Nephron progenitor cell (in vitro differentiated cells): ENCODE measurements at regions not wholly inside any gene's neighbourhood (a gene's known extent, or its start where the extent isn't known, plus 50 kb on each side); places are given as distances from the start of the nearest gene placed in this dataset.

Experiments
- DNase-seq: peaks from one replicate; pipeline ENCODE4 v3.0.0; 2021
- H3K27ac Mint-ChIP-seq: 2 replicates; pipeline ENCODE4 v1.8.0; 2021; ENCODE audit warnings: mild to moderate bottlenecking, moderate library complexity, mixed read lengths
- H3K27me3 Mint-ChIP-seq: 2 replicates; pipeline ENCODE4 v1.8.0; 2021; ENCODE audit warnings: mild to moderate bottlenecking, low read depth, mixed read lengths; ENCODE audit not compliant: poor library complexity
- H3K36me3 Mint-ChIP-seq: 2 replicates; pipeline ENCODE4 v1.8.0; 2021; ENCODE audit warnings: low read depth, mixed read lengths
- H3K4me1 Mint-ChIP-seq: 2 replicates; pipeline ENCODE4 v1.8.0; 2021; ENCODE audit warnings: mixed read lengths
- H3K4me3 Mint-ChIP-seq: 2 replicates; pipeline ENCODE4 v1.8.0; 2021; ENCODE audit warnings: mild to moderate bottlenecking, moderate library complexity, mixed read lengths
- H3K9me3 Mint-ChIP-seq: 2 replicates; pipeline ENCODE4 v1.8.0; 2021; ENCODE audit warnings: mild to moderate bottlenecking, moderate library complexity, mixed read lengths
- CTCF ChIP-seq: fragments of 200-600 bp; sonication (generic); IDR thresholded peaks from 2 replicates; pipeline ENCODE4 v1.5.0; 2021; ENCODE audit warnings: antibody characterized with exemption

- DNase-seq: no peak
- TF ChIP-seq CTCF: no peak
- H3K36me3 Mint-ChIP-seq: peaks cover 3% of the 10 kb centered on the region
- H3K27ac Mint-ChIP-seq: no peak overlapping the region
- no peak overlapping the region for H3K4me3 Mint-ChIP-seq
- H3K9me3 Mint-ChIP-seq: peaks cover 28% of the 10 kb centered on the region
- no peaks in the 10 kb centered on the region for H3K4me1 Mint-ChIP-seq
- peaks cover 11% of the 10 kb centered on the region for H3K27me3 Mint-ChIP-seq
Measured at GRCh38 chr7:72492461-72493065, 80.4 kb upstream of the CALN1 start.

GRCh38 chr7:72490301-72490700, 78.2 kb upstream of the CALN1 start:
- Mint-ChIP-seq H3K27ac (no peak overlapping the region), H3K4me3 (no peak overlapping the region), H3K36me3 (no peaks in the 10 kb centered on the region), H3K27me3 (peaks cover 13% of the 10 kb centered on the region), H3K4me1 (no peaks in the 10 kb centered on the region), H3K9me3 (peaks cover 13% of the 10 kb centered on the region)
- no peak for DNase-seq
- TF ChIP-seq CTCF: no peak

- Mint-ChIP-seq H3K4me3 (no peak overlapping the region), H3K36me3 (no peaks in the 10 kb centered on the region), H3K4me1 (peaks cover 10% of the 10 kb centered on the region), H3K9me3 (peaks cover 12% of the 10 kb centered on the region), H3K27ac (no peak overlapping the region), H3K27me3 (no peaks in the 10 kb centered on the region)
- no peak for TF ChIP-seq CTCF
- no peak for DNase-seq
Measured at GRCh38 chr7:72481934-72482333, 69.8 kb upstream of the CALN1 start.

GRCh38 chr7:72476608-72477305, 64.6 kb upstream of the CALN1 start:
- Mint-ChIP-seq H3K36me3 (no peaks in the 10 kb centered on the region), H3K4me1 (no peaks in the 10 kb centered on the region), H3K27me3 (peaks cover 12% of the 10 kb centered on the region), H3K9me3 (peaks cover 19% of the 10 kb centered on the region), H3K4me3 (no peak overlapping the region), H3K27ac (no peak overlapping the region)
- no peak for TF ChIP-seq CTCF
- no peak for DNase-seq

GRCh38 chr7:72467237-72467636, 55.1 kb upstream of the CALN1 start:
- H3K27me3 Mint-ChIP-seq: peaks cover 15% of the 10 kb centered on the region
- no peak for DNase-seq
- peaks cover 20% of the 10 kb centered on the region for H3K9me3 Mint-ChIP-seq
- peaks cover 9% of the 10 kb centered on the region for H3K4me1 Mint-ChIP-seq
- H3K4me3 Mint-ChIP-seq: no peak overlapping the region
- H3K27ac Mint-ChIP-seq: no peak overlapping the region
- H3K36me3 Mint-ChIP-seq: no peaks in the 10 kb centered on the region
- TF ChIP-seq CTCF: no peak

GRCh38 chr7:72466797-72467196, 54.7 kb upstream of the CALN1 start:
- Mint-ChIP-seq H3K36me3 (no peaks in the 10 kb centered on the region), H3K27ac (no peak overlapping the region), H3K4me1 (peaks cover 9% of the 10 kb centered on the region), H3K27me3 (peaks cover 12% of the 10 kb centered on the region), H3K9me3 (peaks cover 20% of the 10 kb centered on the region), H3K4me3 (no peak overlapping the region)
- DNase-seq: no peak
- no peak for TF ChIP-seq CTCF
